SU-DHL-6 (cell line): ENCODE measurements at regions not wholly inside any gene's neighbourhood (a gene's known extent, or its start where the extent isn't known, plus 50 kb on each side); places are given as distances from the start of the nearest gene placed in this dataset.

Experiments used
- H2AFZ ChIP-seq: fragments of 200-600 bp; sonication (generic); 2 replicates; pipeline ENCODE4 v1.6.1; 2014; ENCODE audit warnings: low read depth, mild to moderate bottlenecking, moderate library complexity, mixed read lengths, antibody characterized with exemption, low read length; ENCODE audit not compliant: severe bottlenecking
- H3F3A ChIP-seq: fragments of 200-600 bp; shearing (Covaris generic); 2 replicates; pipeline ENCODE4 v1.6.0; 2016; ENCODE audit warnings: antibody characterized with exemption, mild to moderate bottlenecking; ENCODE audit not compliant: insufficient read depth
- H3K27ac ChIP-seq: fragments of 200-600 bp; sonication (generic); 2 replicates; pipeline ENCODE4 v1.5.1; 2016; ENCODE audit warnings: low read depth, mild to moderate bottlenecking, low read length, moderate library complexity, mixed read lengths
- H3K27me3 ChIP-seq: fragments of 200-600 bp; sonication (generic), shearing (Covaris generic); 2 replicates; pipeline ENCODE4 v1.6.0; 2014; ENCODE audit warnings: mild to moderate bottlenecking, low read length
- H3K36me3 ChIP-seq: fragments of 200-600 bp; sonication (generic); 2 replicates; pipeline ENCODE4 v1.6.1; 2014; ENCODE audit warnings: mild to moderate bottlenecking, low read length, mixed read lengths
- H3K4me2 ChIP-seq: fragments of 300-600, 200-600 bp; shearing (Covaris generic), sonication (generic); 2 replicates; pipeline ENCODE4 v1.6.0; 2014; ENCODE audit warnings: low read length, low read depth, mild to moderate bottlenecking; ENCODE audit not compliant: poor library complexity, severe bottlenecking
- H3K4me3 ChIP-seq: fragments of 200-600 bp; sonication (generic); 2 replicates; pipeline ENCODE4 v1.5.1; 2014; ENCODE audit warnings: antibody characterized with exemption, low read length, mild to moderate bottlenecking, mixed read lengths; ENCODE audit not compliant: insufficient read depth, poor library complexity, severe bottlenecking
- H3K79me2 ChIP-seq: fragments of 200-600 bp; sonication (generic); 2 replicates; pipeline ENCODE4 v1.6.1; 2014; ENCODE audit warnings: mild to moderate bottlenecking, low read length, moderate library complexity; ENCODE audit not compliant: insufficient read depth
- H3K9ac ChIP-seq: fragments of 200-600 bp; sonication (generic); 2 replicates; pipeline ENCODE4 v1.7.0; 2014; ENCODE audit warnings: mild to moderate bottlenecking, low read length
- H3K9me2 ChIP-seq: fragments of 200-600 bp; sonication (generic); replicated peaks from 2 replicates; pipeline ENCODE4 v1.6.1; 2014; ENCODE audit warnings: low read length; ENCODE audit not compliant: insufficient read depth
- H3K9me3 ChIP-seq: fragments of 200-600 bp; sonication (generic); 2 replicates; pipeline ENCODE4 v1.6.1; 2014; ENCODE audit warnings: low read length, mixed read lengths; ENCODE audit not compliant: insufficient read depth
- H4K20me1 ChIP-seq: fragments of 200-600 bp; sonication (generic); 2 replicates; pipeline ENCODE4 v1.6.1; 2014; ENCODE audit warnings: low read depth, mild to moderate bottlenecking, antibody characterized with exemption, low read length, moderate library complexity, mixed read lengths
- CTCF ChIP-seq: fragments of 200-600 bp; sonication (generic); IDR thresholded peaks from one replicate; pipeline ENCODE4 v1.5.1; 2017; ENCODE audit warnings: antibody characterized with exemption, mild to moderate bottlenecking, low read length, moderate library complexity; ENCODE audit not compliant: insufficient read depth, poor library complexity, severe bottlenecking
- EZH2phosphoT487 ChIP-seq: fragments of 200-600 bp; sonication (generic), shearing (Covaris generic); conservative IDR thresholded peaks from 2 replicates; pipeline ENCODE4 v1.6.1; 2018; ENCODE audit warnings: mild to moderate bottlenecking, antibody characterized with exemption, low read length, moderate library complexity, mixed read lengths

GRCh38 chr4:32251926-32252325 lies 1531.8 kb downstream of the PCDH7 start:
- Histone ChIP-seq H3K9me3 (0 out of 2 replicates have a peak, but pooled peaks cover 6% of the 10 kb centered on the region), H3K79me2 (no peaks in the 10 kb centered on the region), H3K4me3 (no peak overlapping the region), H3K36me3 (no peaks in the 10 kb centered on the region), H3F3A (no peaks in the 10 kb centered on the region), H3K27me3 (no peaks in the 10 kb centered on the region), H3K4me2 (no peak overlapping the region), H3K9me2 (no peaks in the 10 kb centered on the region), H4K20me1 (no peaks in the 10 kb centered on the region), H3K9ac (no peak overlapping the region), H2AFZ (no peak overlapping the region), H3K27ac (no peak overlapping the region)
- no peak for TF ChIP-seq CTCF
- TF ChIP-seq EZH2phosphoT487 = no peak

- Histone ChIP-seq H3K36me3 (no peaks in the 10 kb centered on the region), H3K9me3 (no peaks in the 10 kb centered on the region), H3K4me3 (no peak overlapping the region), H3K9me2 (no peaks in the 10 kb centered on the region), H3K4me2 (no peak overlapping the region), H3F3A (no peaks in the 10 kb centered on the region), H3K27ac (no peak overlapping the region), H3K27me3 (no peaks in the 10 kb centered on the region), H3K9ac (no peak overlapping the region), H2AFZ (no peak overlapping the region), H3K79me2 (no peaks in the 10 kb centered on the region), H4K20me1 (no peaks in the 10 kb centered on the region)
- no peak for TF ChIP-seq CTCF
- TF ChIP-seq EZH2phosphoT487 = no peak
Observed at GRCh38 chr4:32254216-32254615, 1534.0 kb downstream of the PCDH7 start.

GRCh38 chr4:32258986-32259385 lies 1538.8 kb downstream of the PCDH7 start:
- TF ChIP-seq EZH2phosphoT487 (no peak), CTCF (no peak)
- H3K27me3 ChIP-seq = no peaks in the 10 kb centered on the region
- no peak overlapping the region for H3K27ac ChIP-seq
- H2AFZ ChIP-seq = no peak overlapping the region
- H3K36me3 ChIP-seq = 0 out of 2 replicates have a peak, but pooled peaks cover 3% of the 10 kb centered on the region
- H3K79me2 ChIP-seq = no peaks in the 10 kb centered on the region
- H3F3A ChIP-seq = no peaks in the 10 kb centered on the region
- no peak overlapping the region for H3K4me2 ChIP-seq
- no peak overlapping the region for H3K4me3 ChIP-seq
- no peaks in the 10 kb centered on the region for H3K9me3 ChIP-seq
- no peak overlapping the region for H3K9ac ChIP-seq
- no peaks in the 10 kb centered on the region for H4K20me1 ChIP-seq
- no peaks in the 10 kb centered on the region for H3K9me2 ChIP-seq
